NCI-H748 treated with DMSO at 0.1 percent for 48 hours (cell line): ENCODE measurements at regions not wholly inside any gene's neighbourhood (a gene's known extent, or its start where the extent isn't known, plus 50 kb on each side); places are given as distances from the start of the nearest gene placed in this dataset.
"Not testable (repeated sequence)": the region's sequence is repeated elsewhere in the genome, so short reads cannot be mapped to it uniquely, and the experiment has no call there.

Source experiments
- DNase-seq: peaks from one replicate; lab custom pipeline; 2025; lab: John Stamatoyannopoulos, UW

GRCh38 chr10:8602821-8603220 is 548.3 kb downstream of the GATA3 start:
- no peak for DNase-seq

DNA sequence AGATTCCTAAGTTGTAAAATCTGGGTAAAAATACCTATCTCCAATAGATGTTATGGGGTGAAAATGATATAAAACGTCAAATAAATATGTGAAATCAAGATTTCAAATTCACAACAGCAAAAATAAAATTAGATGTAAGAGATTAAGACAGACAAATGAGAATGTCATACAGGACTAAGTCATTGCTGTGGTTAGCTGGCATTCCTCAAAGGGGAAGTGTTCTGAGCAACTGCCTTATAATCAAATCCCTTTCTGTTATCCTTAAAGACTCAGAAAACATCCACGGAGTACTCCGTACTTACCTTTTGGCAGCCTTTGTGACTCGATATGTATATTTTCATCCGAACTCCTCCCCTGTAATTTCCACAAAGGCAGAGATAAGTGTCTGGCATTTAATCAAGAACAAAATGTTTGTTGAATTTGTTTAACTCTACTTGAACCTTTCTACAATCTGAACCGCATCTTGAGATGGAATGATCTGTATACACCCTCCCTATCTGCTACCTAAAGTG is 559.6 kb downstream of the GATA3 start:
- no peak for DNase-seq

DNA sequence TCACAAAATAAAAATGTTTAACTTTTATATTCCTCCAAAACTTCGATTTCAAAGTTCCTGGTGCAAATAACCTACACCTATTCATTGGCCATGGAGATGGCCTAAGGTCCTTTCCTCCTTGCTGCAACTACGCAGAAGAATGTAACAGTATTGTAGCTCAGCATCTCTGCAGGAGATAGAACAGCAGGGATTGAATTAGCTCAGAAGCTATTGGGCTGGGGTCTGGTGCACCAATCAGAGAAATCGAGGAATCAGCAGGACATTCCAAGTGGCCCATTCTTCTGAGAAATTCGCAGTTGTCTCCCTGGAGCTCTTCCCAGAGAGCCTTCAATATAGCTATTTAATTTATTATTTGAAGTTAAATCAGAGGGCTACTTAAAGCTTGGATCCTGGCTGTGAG is 560.6 kb downstream of the GATA3 start:
- no peak for DNase-seq

DNA sequence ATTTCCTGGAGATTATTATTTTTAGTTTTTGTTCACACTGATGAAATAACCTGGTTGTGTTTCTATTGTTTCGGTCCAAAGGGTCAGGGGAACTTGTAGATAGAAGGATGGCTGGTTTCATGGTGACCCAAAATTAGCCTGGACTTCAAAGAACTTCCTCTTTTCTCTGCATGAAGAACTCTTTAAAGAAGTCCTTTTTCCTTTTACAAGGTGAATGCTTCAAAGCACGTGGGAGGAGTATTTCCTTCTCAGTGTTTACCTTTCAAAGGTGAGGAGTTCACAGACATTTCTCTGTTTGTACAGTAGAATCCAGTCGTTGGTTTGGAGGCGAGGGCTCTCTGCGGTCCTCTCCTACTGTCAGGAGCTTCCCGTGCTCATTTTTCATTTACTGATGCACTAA is 561.7 kb downstream of the GATA3 start:
- DNase-seq = no peak

DNA sequence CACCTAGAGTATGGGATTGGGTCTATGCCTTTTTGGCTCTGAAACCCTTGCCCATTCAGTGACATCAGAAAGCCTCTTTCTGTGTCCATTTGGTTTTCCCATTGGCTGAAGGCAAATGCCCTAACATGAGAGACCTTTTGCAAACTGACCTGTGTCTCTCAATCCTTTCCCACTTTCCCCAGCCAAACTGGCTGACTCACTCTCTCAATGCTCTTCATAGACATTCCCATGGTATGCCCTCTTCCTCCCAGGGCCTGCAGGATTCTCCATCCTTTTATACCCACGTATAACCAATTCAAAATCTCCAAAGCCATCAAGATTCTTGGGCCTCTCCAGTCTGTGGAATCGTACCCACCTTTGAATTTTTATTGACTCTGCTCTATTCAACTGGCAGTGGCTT is 563.3 kb downstream of the GATA3 start:
- no peak for DNase-seq

DNA sequence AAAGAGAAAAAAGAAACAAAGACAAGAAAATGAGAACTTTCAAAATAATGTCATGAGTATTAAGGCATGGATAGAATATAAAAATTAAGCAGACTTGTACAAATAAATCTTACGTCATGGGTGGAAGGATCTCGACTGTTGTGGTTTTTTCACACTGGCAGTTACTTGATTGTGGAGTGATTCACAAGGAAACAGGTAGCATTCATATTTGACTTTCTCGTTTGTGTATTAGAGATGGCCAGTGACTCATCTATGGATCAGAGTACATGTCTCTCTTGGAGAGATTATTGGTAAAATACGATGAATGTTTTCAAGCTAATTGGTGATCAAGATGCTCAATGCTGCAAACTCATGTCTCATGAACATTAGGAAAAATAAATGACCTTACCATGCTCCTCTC is 564.3 kb downstream of the GATA3 start:
- DNase-seq = no peak

GRCh38 chr10:8628351-8628750 is 573.9 kb downstream of the GATA3 start:
- no peak for DNase-seq

DNA sequence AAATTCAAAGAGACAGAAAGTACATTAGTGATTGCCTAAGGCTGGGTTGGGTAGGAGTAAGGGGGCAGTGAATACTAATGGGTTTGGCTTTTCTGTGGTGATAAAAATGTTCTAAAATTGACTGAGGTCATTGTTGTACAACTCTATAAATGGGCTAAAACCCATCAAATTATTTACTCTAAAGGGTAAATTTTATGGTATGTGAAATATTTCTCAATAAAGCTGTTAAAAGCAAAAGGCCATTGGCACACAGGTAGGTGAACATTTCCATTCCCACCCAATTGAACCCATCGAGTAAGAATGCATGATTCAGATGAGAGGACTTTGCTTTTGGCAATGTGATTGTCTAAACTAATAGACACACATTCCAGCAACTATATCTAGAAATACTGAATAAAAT is 579.4 kb downstream of the GATA3 start:
- DNase-seq = no peak

DNA sequence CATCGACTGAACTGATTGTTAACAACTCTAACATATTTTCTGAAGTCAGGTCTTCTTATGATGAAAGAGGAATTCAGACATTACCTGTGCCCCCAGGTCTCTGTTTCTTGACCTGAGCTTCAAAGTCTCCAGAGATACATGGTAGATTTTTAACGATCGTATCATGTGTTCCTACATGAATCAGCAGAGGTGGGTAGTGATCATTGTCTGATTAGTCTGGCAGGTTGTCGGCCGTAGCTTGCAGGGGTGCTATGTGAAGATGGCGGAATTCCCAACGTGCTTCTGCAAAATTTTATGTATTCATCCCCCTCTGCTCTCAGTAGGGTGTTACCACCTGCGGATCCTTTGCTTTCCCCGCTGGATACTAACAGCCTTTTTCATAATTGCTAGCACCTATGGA is 581.9 kb downstream of the GATA3 start:
- DNase-seq = no peak

GRCh38 chr10:8637640-8638039 is 583.2 kb downstream of the GATA3 start:
- DNase-seq = no peak

GRCh38 chr10:8638088-8638672 is 583.7 kb downstream of the GATA3 start:
- DNase-seq = no peak

DNA sequence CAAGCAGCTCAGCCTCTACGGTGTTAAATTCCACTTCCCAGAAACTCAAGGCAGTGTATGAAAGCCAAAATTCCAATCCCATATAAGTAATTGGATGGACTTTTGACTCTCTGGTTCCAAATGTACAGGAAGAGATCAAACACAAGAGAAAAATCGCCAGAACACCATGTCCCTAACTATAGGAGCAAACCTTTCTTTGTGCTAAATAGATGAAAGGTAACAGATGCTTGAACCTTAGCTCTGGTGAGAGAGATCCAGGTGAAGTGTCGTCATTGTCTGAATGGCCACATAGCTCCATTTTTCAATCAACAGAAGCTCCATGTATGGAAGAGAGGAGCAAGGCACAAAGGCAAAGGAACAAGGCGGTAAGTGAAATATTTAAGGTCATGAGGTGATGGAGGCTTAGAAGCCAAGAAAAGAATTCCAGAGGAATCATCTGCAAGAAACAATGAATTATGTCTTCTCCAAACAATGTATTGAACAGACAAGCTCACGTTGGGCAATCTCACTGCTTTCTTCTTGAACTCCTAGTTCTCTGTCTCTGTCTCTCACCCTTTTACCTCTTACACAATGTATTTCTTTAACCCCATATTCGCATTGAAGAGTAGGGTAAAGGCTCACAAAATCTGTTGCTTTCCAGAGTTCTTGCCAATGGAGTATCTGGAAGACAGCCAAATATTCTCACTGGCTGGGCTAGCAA is 585.1 kb downstream of the GATA3 start:
- DNase-seq = no peak

GRCh38 chr10:8640301-8640700 is 585.8 kb downstream of the GATA3 start:
- no peak for DNase-seq

DNA sequence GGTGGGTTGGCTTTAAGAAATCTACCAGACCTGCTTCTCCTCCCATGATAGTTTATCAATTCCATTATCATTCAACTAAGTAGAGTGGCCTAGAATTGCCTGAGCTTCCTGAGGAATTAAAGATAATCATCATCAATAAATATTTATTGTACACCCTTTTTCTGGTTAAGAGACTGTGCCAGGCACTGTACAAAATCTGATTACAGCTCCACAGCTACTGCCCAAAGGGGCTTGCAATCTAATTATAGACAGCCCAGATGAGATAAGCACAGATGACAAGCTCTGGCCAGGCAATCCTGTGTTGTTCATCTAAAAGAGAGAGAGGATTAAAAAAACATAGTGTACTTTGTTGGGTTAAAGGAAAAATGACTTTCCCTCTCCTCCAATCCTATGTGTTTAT is 586.4 kb downstream of the GATA3 start:
- no peak for DNase-seq

GRCh38 chr10:8656261-8656660 is 601.8 kb downstream of the GATA3 start:
- no peak for DNase-seq

DNA sequence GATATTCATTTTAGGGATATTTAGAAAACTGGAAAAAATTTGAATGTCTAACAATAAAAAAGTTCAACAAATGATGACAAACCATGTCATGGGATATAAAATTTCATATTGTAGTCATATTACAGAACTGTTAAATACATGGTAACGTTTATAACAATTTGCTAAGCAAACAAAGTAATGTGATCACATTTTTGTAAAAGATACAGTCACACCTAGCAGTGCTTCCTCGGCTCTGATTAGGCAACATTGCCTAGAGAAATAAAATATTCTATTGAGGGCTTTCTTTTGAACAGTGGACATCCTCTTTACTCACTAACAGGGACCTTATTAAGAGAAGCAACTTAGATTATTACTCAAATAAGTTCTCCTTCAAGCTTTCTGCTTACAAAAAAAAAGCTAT is 605.5 kb downstream of the GATA3 start:
- no peak for DNase-seq

GRCh38 chr10:8661886-8662285 is 607.4 kb downstream of the GATA3 start:
- no peak for DNase-seq

- no peak for DNase-seq
Observed at GRCh38 chr10:8663131-8663530, 608.6 kb downstream of the GATA3 start.

DNA sequence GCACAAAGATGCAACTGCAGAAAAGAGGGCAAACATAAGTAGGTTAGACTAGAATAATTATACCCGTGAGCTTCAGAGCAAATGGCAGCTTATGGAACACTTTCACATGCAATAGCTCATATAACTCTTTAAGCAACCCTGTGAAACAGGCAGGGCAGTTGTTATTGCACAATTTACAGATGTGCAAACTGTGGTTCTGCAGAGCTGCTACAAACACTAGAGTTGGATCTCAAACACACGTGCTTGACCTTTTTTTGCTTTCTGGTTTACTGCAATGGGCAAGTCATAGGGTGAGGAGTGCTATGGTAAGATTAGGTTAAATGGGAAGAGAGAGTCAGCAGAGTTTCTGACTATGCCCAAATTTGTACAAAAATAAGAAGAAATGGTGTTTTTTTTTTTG is 610.8 kb downstream of the GATA3 start:
- no peak for DNase-seq

DNA sequence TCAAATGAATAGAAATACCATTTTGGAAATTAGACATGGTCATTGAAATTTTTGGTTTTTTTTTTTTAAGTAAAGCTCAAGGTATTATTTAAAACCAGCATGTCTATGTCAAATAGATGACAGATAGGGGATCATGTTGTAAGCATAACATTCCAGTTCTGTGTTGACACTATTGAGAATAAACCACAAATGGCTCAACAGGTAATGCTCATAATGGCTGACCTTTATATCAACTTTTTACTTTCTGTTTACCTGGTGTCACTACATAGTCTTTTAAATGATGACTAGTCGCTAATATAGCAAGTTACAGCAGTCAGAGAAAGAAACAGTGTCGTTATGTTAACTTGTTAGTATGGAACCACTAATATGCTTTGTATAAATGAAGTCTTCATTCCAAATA is 616.0 kb downstream of the GATA3 start:
- no peak for DNase-seq

GRCh38 chr10:8674230-8674629 is 619.7 kb downstream of the GATA3 start:
- DNase-seq = no peak

GRCh38 chr10:8677642-8678041 is 623.2 kb downstream of the GATA3 start:
- no peak for DNase-seq

- not testable (repeated sequence) for DNase-seq
Observed at GRCh38 chr10:8684916-8685315, 630.4 kb downstream of the GATA3 start.

DNA sequence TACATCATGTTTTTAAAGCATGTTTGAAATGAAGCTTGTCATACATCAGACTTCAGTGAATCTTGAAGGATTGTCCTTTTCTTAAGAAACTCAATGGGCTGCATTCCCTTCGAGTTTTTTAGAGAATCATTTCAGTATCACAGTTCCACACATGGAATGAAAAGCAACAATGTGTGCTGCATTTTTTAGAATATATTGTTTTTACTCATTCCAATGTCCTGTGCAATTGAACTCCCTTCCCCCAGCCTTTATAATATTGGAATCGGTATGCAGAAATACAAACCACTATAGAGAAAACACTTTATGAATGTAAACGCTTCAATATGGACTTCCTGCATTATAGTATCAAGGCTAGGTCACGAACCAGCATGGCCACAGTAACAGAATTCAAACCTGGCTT is 634.4 kb downstream of the GATA3 start:
- DNase-seq = no peak
